ENCODE measurements at regions not wholly inside any gene's neighbourhood (a gene's known extent, or its start where the extent isn't known, plus 50 kb on each side); places are given as distances from the start of the nearest gene placed in this dataset.

DNA sequence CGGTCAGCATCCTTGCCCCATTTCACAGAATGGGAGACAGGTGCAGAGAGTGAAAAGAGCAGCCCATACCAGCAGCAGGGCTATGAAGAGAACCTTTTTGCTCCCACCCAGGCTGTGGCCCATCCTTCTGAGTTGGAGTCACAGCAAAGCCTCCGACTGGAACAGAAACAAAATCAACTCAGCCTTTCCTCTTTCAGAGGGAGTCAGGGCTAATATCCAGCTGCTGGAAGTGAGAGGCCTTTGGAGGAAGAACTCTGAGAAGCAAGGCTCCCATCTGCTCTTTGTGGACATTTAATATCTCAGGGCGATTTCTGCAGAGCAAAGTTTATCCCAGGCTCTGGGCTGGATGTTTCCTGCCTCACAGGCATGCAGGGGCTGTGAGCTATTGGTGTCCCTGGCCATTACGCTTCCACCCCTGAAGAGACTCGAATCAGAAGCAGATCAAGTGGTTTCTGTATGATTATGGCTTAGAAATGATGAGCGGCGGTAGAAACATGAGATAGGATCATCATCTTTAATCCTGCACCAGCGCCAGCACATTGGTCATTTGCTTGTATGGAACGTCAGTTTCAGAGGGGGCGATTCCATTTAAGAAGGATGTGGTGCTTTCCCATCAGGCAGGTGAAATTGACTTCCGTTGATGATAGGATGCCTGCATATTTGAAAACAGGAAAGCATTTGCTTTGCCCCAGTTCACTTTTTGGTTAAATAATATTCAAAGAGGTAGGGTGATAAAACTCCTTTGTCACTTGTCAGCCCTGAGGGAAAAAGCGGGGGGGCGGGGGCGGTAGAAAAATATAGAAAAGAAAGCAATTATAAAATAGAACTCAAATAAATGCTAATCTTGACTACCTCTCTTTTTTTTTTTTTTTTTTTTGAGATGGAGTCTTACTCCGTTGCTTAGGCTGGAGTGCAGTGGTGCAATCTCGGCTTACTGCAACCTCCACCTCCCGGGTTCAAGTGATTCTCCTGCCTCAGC is 152.4 kb downstream of the LRRC30 start:
- H3K27me3 ChIP-seq (ENCODE audit: insufficient read depth, low read depth): no peaks in the 10 kb centered on the region
- H3K4me1 ChIP-seq (ENCODE audit: low read depth, poor library complexity, severe bottlenecking): no peaks in the 10 kb centered on the region
- no peaks in the 10 kb centered on the region for H3K79me2 ChIP-seq (ENCODE audit: insufficient read depth, low read depth)
- no peak overlapping the region for H3K4me2 ChIP-seq
- TF ChIP-seq, protein P1, sequence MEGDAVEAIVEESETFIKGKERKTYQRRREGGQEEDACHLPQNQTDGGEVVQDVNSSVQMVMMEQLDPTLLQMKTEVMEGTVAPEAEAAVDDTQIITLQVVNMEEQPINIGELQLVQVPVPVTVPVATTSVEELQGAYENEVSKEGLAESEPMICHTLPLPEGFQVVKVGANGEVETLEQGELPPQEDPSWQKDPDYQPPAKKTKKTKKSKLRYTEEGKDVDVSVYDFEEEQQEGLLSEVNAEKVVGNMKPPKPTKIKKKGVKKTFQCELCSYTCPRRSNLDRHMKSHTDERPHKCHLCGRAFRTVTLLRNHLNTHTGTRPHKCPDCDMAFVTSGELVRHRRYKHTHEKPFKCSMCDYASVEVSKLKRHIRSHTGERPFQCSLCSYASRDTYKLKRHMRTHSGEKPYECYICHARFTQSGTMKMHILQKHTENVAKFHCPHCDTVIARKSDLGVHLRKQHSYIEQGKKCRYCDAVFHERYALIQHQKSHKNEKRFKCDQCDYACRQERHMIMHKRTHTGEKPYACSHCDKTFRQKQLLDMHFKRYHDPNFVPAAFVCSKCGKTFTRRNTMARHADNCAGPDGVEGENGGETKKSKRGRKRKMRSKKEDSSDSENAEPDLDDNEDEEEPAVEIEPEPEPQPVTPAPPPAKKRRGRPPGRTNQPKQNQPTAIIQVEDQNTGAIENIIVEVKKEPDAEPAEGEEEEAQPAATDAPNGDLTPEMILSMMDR (conservative IDR thresholded peaks at IDR 0.05; ENCODE audit: low read depth, low read length): no peak
- H2AFZ ChIP-seq (ENCODE audit: low read depth): no peak overlapping the region
- H4K20me1 ChIP-seq (ENCODE audit: insufficient read depth): no peaks in the 10 kb centered on the region
- H3K4me3 ChIP-seq (IDR thresholded peaks at IDR 0.05; ENCODE audit: insufficient read depth, low read depth, low read length): no peak overlapping the region
- H3K9ac ChIP-seq: no peak overlapping the region
- H3K36me3 ChIP-seq (ENCODE audit: insufficient read depth): no peaks in the 10 kb centered on the region
- H3K27ac ChIP-seq: no peak overlapping the region

DNA sequence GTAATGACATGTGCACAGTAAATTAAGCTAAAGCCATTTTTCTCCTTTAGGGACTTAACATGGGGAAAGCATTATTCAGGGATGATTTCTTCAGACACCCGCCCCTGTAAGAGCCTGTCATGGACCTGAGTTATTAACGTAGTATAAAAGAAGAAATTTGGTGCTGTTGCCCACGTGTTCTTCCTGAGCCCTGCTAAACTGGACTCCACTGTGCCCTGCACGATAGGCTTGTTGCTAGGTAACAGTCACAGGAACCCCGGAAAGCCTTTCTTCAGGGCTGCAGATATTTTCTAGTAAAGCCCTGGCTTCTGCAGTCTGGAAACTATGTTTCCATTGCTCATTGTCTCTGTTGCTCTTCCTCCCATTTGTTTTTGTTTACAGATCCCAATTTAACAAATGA is 157.9 kb downstream of the LRRC30 start:
- Histone ChIP-seq H3K4me1 (ENCODE audit: low read depth, poor library complexity, severe bottlenecking) (no peaks in the 10 kb centered on the region), H3K36me3 (ENCODE audit: insufficient read depth) (no peaks in the 10 kb centered on the region), H3K27me3 (ENCODE audit: insufficient read depth, low read depth) (no peaks in the 10 kb centered on the region), H3K4me2 (no peak overlapping the region), H3K27ac (no peak overlapping the region), H3K79me2 (ENCODE audit: insufficient read depth, low read depth) (no peaks in the 10 kb centered on the region), H4K20me1 (ENCODE audit: insufficient read depth) (no peaks in the 10 kb centered on the region), H3K4me3 (IDR thresholded peaks at IDR 0.05; ENCODE audit: insufficient read depth, low read depth, low read length) (no peak overlapping the region), H2AFZ (ENCODE audit: low read depth) (no peak overlapping the region), H3K9ac (no peak overlapping the region)
- TF ChIP-seq, protein P1 (conservative IDR thresholded peaks at IDR 0.05; ENCODE audit: low read depth, low read length): no peak

- Histone ChIP-seq H3K4me3 (IDR thresholded peaks at IDR 0.05; ENCODE audit: insufficient read depth, low read depth, low read length) (no peak overlapping the region), H2AFZ (ENCODE audit: low read depth) (no peak overlapping the region), H3K4me1 (ENCODE audit: low read depth, poor library complexity, severe bottlenecking) (no peaks in the 10 kb centered on the region), H3K4me2 (no peak overlapping the region), H3K79me2 (ENCODE audit: insufficient read depth, low read depth) (no peaks in the 10 kb centered on the region), H4K20me1 (ENCODE audit: insufficient read depth) (no peaks in the 10 kb centered on the region), H3K27ac (no peak overlapping the region), H3K9ac (no peak overlapping the region), H3K27me3 (ENCODE audit: insufficient read depth, low read depth) (no peaks in the 10 kb centered on the region), H3K36me3 (ENCODE audit: insufficient read depth) (no peaks in the 10 kb centered on the region)
- TF ChIP-seq, protein P1 (conservative IDR thresholded peaks at IDR 0.05; ENCODE audit: low read depth, low read length): no peak
Observed at GRCh38 chr18:7390731-7391492, 160.0 kb downstream of the LRRC30 start.

DNA sequence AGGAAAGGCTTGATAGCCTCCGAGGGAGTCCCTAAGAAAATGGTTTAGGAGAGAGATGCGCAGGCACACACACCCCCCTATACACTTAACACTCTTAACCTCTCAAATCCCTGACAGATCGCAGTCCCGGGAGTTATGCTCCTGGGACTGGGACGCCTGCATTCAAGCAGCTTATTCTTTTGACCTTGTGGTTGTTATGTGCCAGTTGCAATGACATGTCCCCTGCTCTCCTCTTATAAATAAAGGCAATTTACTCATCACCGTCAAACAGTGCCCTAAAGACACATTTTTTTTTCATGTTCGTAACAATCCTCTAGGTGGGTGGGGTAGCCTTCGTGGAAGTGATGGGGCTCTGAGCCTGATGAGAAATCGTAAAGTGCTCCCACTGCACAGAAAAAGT is 162.2 kb downstream of the LRRC30 start:
- H3K27ac ChIP-seq: no peak overlapping the region
- no peaks in the 10 kb centered on the region for H3K27me3 ChIP-seq (ENCODE audit: insufficient read depth, low read depth)
- H3K79me2 ChIP-seq (ENCODE audit: insufficient read depth, low read depth): no peaks in the 10 kb centered on the region
- no peak overlapping the region for H2AFZ ChIP-seq (ENCODE audit: low read depth)
- no peak overlapping the region for H3K4me3 ChIP-seq (IDR thresholded peaks at IDR 0.05; ENCODE audit: insufficient read depth, low read depth, low read length)
- TF ChIP-seq, protein P1 (conservative IDR thresholded peaks at IDR 0.05; ENCODE audit: low read depth, low read length): no peak
- H3K9ac ChIP-seq: no peak overlapping the region
- no peaks in the 10 kb centered on the region for H3K4me1 ChIP-seq (ENCODE audit: low read depth, poor library complexity, severe bottlenecking)
- H4K20me1 ChIP-seq (ENCODE audit: insufficient read depth): no peaks in the 10 kb centered on the region
- no peak overlapping the region for H3K4me2 ChIP-seq
- H3K36me3 ChIP-seq (ENCODE audit: insufficient read depth): no peaks in the 10 kb centered on the region

Measured in KMS-11 (cell line).